ENCODE measurements at regions not wholly inside any gene's neighbourhood (a gene's known extent, or its start where the extent isn't known, plus 50 kb on each side); places are given as distances from the start of the nearest gene placed in this dataset.

GRCh38 chr17:77543801-77544200 is 403.0 kb downstream of the SEC14L1 start:
- TF ChIP-seq ZBTB7A (IDR thresholded peaks at IDR 0.05; ENCODE audit: low read depth): no peak
- TF ChIP-seq TAF1 (IDR thresholded peaks at IDR 0.05; ENCODE audit: low read depth): no peak
- TF ChIP-seq, protein P1, sequence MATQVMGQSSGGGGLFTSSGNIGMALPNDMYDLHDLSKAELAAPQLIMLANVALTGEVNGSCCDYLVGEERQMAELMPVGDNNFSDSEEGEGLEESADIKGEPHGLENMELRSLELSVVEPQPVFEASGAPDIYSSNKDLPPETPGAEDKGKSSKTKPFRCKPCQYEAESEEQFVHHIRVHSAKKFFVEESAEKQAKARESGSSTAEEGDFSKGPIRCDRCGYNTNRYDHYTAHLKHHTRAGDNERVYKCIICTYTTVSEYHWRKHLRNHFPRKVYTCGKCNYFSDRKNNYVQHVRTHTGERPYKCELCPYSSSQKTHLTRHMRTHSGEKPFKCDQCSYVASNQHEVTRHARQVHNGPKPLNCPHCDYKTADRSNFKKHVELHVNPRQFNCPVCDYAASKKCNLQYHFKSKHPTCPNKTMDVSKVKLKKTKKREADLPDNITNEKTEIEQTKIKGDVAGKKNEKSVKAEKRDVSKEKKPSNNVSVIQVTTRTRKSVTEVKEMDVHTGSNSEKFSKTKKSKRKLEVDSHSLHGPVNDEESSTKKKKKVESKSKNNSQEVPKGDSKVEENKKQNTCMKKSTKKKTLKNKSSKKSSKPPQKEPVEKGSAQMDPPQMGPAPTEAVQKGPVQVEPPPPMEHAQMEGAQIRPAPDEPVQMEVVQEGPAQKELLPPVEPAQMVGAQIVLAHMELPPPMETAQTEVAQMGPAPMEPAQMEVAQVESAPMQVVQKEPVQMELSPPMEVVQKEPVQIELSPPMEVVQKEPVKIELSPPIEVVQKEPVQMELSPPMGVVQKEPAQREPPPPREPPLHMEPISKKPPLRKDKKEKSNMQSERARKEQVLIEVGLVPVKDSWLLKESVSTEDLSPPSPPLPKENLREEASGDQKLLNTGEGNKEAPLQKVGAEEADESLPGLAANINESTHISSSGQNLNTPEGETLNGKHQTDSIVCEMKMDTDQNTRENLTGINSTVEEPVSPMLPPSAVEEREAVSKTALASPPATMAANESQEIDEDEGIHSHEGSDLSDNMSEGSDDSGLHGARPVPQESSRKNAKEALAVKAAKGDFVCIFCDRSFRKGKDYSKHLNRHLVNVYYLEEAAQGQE (IDR thresholded peaks at IDR 0.05; ENCODE audit: low read depth): no peak
- TF ChIP-seq TCF12 (IDR thresholded peaks at IDR 0.05; ENCODE audit: low read depth): no peak

Measured in Ishikawa (cell line).